ENCODE measurements at regions not wholly inside any gene's neighbourhood (a gene's known extent, or its start where the extent isn't known, plus 50 kb on each side); places are given as distances from the start of the nearest gene placed in this dataset.

GRCh38 chr11:42521994-42522393 lies 789.8 kb upstream of the API5 start:
- TF ChIP-seq EZH2 (IDR thresholded peaks at IDR 0.05; ENCODE audit: borderline replicate concordance, low read depth, low read length, severe bottlenecking) (no peak), CTCF (IDR thresholded peaks at IDR 0.05; ENCODE audit: borderline replicate concordance, extremely low read depth, low read length, poor library complexity, severe bottlenecking) (no peak)

Data from DND-41 (cell line).